Stimulated activated memory B cell treated with anti-CD40 and anti-IgM and Interleukin-4, amounts not matched to agents 10 μg/mL and 1 μg/mL and 100 μg/mL, for 72 hours (primary cell): ENCODE measurements at regions not wholly inside any gene's neighbourhood (a gene's known extent, or its start where the extent isn't known, plus 50 kb on each side); places are given as distances from the start of the nearest gene placed in this dataset.

Experiments used
- ATAC-seq: fragments of 150-1000 bp; cut with Tn5 transposase; 2 replicates; pipeline ENCODE4 v1.10.0; 2021
- H3K27ac Mint-ChIP-seq: one replicate; pipeline ENCODE4 v1.8.0; 2022; ENCODE audit warnings: mild to moderate bottlenecking, mixed read lengths
- H3K27me3 Mint-ChIP-seq: one replicate; pipeline ENCODE4 v1.8.0; 2022; ENCODE audit warnings: mixed read lengths
- H3K36me3 Mint-ChIP-seq: one replicate; pipeline ENCODE4 v1.8.0; 2022; ENCODE audit warnings: mixed read lengths
- H3K4me1 Mint-ChIP-seq: one replicate; pipeline ENCODE4 v1.8.0; 2022; ENCODE audit warnings: mixed read lengths
- H3K4me3 Mint-ChIP-seq: one replicate; pipeline ENCODE4 v1.8.0; 2022; ENCODE audit warnings: mild to moderate bottlenecking, moderate library complexity, mixed read lengths
- H3K9me3 Mint-ChIP-seq: one replicate; pipeline ENCODE4 v1.8.0; 2022; ENCODE audit warnings: mixed read lengths

DNA sequence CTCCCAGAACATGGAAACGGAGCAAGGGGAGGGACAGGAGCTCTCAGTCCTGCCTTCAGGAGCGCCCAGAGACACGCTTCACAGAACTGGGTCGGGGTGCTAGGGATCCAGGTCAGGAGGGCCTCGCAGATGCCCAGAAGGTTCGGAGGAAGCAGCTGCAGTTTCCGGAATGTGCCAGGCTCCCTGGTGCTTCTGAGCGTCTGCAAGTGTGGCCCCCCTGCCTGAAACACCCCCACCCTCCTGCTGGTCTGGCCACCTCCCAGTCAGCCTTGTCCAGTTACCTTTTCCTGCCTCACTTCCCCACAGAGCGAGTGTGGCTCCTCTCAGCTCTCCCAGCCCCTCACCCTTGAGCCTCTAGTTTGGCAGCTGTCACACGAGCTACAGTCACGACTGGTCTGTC is 88.3 kb upstream of the TAF1B start:
- Mint-ChIP-seq H3K27ac (no peak overlapping the region), H3K4me3 (no peak overlapping the region), H3K4me1 (peaks cover 31% of the 10 kb centered on the region), H3K27me3 (peaks cover 79% of the 10 kb centered on the region), H3K9me3 (no peaks in the 10 kb centered on the region), H3K36me3 (no peaks in the 10 kb centered on the region)
- no peak for ATAC-seq

DNA sequence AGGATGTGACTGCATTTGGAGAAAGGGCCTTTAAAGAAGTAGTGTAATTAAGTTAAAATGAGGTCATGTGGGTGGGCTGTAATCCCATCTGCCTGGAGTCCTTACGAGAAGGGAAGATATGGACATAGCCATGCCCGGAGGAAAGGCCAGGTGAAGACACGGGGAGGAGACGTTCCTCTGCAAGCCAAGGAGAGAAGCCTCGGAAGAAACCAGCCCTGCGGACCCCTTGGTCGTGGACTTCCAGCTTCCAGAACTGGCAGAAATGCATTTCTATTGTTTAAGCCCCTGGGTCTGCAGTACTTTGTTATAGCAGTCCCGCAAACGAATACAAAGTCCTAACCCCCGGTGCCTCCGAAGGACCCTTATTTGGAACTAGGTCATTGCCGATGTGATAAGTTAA is 87.6 kb upstream of the TAF1B start:
- Mint-ChIP-seq H3K27ac (no peak overlapping the region), H3K4me1 (peaks cover 32% of the 10 kb centered on the region), H3K27me3 (peaks cover 79% of the 10 kb centered on the region), H3K36me3 (no peaks in the 10 kb centered on the region), H3K9me3 (no peaks in the 10 kb centered on the region), H3K4me3 (no peak overlapping the region)
- no peak for ATAC-seq

DNA sequence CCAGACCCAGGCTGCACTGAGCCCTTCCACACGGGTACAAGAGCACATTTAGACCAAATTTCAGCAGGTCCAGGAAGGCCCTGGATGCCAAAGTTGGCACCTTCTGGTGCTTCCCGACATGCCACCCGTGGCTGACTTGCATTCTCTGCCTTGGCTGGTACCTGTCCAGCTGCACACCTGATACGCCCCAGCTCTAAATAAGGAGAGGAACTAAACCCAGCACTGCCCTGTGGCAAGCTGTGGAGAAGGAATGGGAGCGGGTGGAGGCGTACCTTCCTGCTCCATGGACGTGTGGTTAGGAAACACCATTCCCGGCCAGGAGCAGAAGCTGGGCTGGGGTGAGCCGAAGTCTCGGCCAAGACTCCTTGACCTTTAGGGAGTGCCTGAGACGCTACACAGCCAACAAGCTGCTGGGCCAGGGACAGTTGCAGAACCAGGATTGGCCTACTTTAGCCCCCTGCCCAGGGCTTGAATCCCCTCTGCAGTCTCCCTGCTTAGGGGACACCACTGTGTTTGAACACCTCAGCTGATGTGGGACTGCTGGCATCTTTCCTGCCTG is 86.5 kb upstream of the TAF1B start:
- no peak overlapping the region for H3K27ac Mint-ChIP-seq
- ATAC-seq: no peak
- H3K27me3 Mint-ChIP-seq: peaks cover 71% of the 10 kb centered on the region
- no peaks in the 10 kb centered on the region for H3K36me3 Mint-ChIP-seq
- no peaks in the 10 kb centered on the region for H3K9me3 Mint-ChIP-seq
- H3K4me1 Mint-ChIP-seq: peaks cover 38% of the 10 kb centered on the region
- no peak overlapping the region for H3K4me3 Mint-ChIP-seq

DNA sequence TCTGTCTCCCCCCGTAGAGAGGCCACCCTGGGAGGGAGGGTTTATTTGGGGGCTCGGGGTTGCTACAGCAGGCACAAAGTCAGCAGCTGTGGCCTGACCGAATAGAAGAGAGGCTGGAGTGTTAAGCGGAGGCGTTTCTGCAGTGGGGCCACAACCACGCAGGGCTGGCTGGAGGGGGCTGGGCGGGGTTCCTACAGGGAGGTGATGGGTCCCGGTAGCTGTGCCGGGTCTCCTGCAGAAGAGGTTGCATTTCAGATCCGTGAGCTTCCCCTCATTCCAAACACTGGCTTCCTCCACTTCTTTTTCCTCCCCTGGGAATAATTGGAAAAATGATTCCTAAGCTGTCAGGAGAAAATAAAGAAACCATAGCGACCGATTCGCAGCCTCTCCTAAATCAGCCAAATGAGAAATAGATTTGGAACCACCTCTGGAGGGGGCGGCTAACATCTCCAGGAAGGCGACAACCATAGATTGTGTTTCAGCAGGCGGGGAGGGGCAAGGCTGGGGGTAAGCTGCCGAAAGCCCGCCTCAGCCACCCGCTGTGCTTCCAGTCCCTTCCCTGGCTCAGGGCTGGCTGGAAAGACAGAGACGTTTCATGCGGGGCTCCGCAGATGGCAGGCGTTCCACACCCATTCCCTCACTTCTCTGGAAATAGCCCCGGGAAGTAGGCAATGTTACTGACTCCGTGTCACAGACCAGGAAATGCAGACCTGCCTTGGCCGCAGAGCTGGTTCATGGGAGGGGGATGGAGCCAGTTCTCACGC is 85.6 kb upstream of the TAF1B start:
- Mint-ChIP-seq H3K36me3 (no peaks in the 10 kb centered on the region), H3K27ac (no peak overlapping the region), H3K27me3 (peaks cover 62% of the 10 kb centered on the region), H3K4me3 (no peak overlapping the region), H3K4me1 (peaks cover 29% of the 10 kb centered on the region), H3K9me3 (no peaks in the 10 kb centered on the region)
- no peak for ATAC-seq

DNA sequence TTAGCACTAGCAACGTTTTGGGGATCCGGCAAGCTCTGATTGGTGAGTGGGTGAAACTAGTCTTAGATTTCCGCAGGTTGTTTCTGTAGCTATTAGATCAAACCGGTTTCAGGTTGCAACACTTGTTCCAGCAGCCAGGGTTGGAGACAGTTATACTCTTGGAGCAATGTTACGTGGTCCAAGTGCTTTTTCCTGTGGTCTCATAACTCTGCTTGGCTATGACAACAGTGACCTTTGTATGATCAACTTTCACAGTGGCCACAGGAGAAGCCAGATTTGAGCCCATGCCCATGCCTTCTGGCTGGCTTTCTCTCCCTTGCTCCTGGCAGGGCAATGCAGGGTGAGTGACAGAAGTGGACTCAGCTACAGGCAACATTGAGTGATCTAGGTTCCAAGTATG is 84.5 kb upstream of the TAF1B start:
- no peaks in the 10 kb centered on the region for H3K36me3 Mint-ChIP-seq

DNA sequence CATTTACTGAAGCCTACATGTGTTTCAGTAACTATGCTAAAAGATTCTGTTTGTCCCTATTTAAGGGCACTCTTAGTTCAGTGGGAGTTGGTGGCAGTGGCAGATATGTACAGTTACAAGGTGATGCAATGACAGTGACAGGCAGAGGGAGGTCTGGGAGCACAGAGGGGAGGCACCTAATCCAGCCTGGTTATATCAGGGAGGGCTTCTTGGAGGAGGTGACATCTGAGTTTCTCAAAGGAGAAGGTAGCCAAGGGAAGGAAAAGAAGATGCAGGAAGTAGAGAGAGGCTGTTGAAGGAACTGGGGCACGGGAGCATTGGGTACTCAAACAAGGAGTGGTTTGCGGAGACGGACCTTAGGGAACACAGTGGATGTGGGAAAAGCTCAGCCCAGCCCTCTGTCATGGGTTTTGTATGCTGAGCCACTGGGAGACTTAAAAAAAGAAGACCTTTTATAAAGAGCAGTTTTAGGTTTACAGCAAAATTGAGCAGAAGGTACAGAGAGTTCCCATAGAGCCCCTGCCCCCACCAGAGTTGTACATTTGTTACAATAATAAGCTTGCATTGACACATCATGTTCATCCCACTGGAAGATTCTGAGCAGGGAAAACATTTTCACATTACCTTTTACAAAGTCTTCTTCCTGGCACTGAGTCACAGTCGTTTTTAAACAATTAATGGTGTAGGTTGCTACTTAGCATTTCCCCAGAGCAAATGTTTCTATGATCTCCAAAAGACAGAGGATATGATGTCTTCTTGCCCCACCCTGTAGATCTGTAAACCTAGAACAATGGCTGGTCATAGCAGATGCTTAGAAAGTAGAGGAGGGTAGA is 83.0 kb upstream of the TAF1B start:
- no peak overlapping the region for H3K27ac Mint-ChIP-seq
- H3K4me1 Mint-ChIP-seq: peaks cover 27% of the 10 kb centered on the region
- no peaks in the 10 kb centered on the region for H3K9me3 Mint-ChIP-seq
- no peak for ATAC-seq
- no peaks in the 10 kb centered on the region for H3K36me3 Mint-ChIP-seq
- H3K4me3 Mint-ChIP-seq: no peak overlapping the region
- H3K27me3 Mint-ChIP-seq: peaks cover 36% of the 10 kb centered on the region

More for the DNA sequence above, 84.5 kb upstream of the TAF1B start:
- Mint-ChIP-seq H3K4me1 (peaks cover 24% of the 10 kb centered on the region), H3K27me3 (peaks cover 51% of the 10 kb centered on the region), H3K4me3 (no peak overlapping the region), H3K27ac (no peak overlapping the region), H3K9me3 (no peaks in the 10 kb centered on the region)
- ATAC-seq: no peak

DNA sequence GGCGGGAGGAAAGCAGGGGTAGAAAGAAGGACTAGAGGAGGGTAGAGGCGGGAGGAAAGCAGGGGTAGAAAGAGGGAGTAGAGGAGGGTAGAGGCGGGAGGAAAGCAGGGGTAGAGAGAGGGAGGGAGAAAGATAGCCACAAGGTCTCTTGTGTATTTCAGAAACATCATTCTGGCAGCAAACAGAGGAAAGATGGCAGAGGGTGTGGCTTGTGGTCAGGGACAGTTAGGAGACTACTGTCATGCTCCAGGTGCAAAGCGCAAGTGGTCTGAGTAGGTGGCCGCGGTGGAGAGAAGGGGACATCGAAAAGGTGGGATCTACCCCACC is 82.4 kb upstream of the TAF1B start:
- H3K27ac Mint-ChIP-seq: no peak overlapping the region
- H3K4me1 Mint-ChIP-seq: peaks cover 27% of the 10 kb centered on the region
- no peak overlapping the region for H3K4me3 Mint-ChIP-seq
- H3K27me3 Mint-ChIP-seq: peaks cover 30% of the 10 kb centered on the region
- ATAC-seq: no peak
- H3K9me3 Mint-ChIP-seq: no peaks in the 10 kb centered on the region
- H3K36me3 Mint-ChIP-seq: no peaks in the 10 kb centered on the region

DNA sequence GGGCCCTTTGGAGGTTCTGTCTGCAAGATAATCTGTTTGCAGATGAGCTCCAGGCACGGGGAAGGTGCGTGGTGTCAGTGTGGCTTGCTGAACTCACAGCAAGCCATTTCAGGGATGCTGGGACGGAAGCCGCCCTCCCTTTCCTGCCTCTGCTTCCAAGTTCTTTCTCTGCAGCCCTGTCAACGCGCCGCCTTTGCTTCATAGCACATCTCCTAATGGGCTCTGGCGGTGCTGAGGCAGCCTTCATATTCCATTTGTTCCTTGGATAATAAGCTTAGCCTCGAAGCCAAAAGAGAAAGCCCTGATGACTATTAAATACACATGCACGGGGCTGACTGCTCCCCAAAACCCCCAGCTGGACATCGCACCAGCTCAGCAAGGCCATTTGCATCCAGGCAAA is 81.7 kb upstream of the TAF1B start:
- H3K27ac Mint-ChIP-seq: no peak overlapping the region
- no peak for ATAC-seq
- no peak overlapping the region for H3K4me3 Mint-ChIP-seq
- H3K4me1 Mint-ChIP-seq: peaks cover 27% of the 10 kb centered on the region
- peaks cover 23% of the 10 kb centered on the region for H3K27me3 Mint-ChIP-seq
- H3K9me3 Mint-ChIP-seq: no peaks in the 10 kb centered on the region
- no peaks in the 10 kb centered on the region for H3K36me3 Mint-ChIP-seq

DNA sequence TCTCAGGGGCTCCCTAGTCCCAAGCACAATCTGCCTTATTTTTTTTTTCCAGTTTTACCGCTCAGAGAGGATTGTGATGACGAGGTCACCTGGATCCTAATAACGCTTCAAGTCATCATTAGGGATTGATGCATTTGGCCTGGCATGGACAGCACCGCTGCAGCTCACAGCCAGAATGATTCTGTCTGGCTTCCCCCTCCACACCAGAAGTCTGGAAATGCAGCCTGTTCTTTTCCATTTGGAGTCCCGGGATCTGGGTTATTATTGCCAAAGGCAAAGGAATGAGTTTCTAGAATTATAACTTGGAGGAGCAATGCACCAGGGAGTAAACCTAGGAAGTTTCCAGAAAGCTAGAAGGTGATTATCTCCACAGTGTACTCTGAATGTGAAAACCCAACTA is 81.1 kb upstream of the TAF1B start:
- peaks cover 27% of the 10 kb centered on the region for H3K4me1 Mint-ChIP-seq
- no peak for ATAC-seq
- H3K27ac Mint-ChIP-seq: no peak overlapping the region
- no peaks in the 10 kb centered on the region for H3K36me3 Mint-ChIP-seq
- no peaks in the 10 kb centered on the region for H3K9me3 Mint-ChIP-seq
- no peak overlapping the region for H3K4me3 Mint-ChIP-seq
- H3K27me3 Mint-ChIP-seq: peaks cover 17% of the 10 kb centered on the region

DNA sequence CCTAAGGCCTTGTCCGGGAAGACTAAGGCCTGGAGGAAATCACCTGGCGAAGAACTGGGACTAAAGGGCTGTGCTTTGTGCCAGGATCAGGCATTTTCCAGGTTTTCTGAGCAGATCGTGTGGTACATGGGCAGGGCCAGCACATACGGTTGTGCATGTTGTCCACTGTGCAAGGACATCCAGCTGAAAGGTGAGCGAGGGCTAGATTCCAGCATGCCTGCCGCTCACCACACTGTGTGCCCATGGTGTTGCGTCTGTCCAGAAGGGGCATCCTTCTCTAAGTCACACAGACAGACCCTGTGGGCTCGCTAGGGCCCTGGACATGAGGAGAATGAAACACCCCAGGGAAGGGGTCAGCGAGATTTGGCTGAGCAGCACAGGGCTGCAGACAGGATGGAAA is 80.3 kb upstream of the TAF1B start:
- Mint-ChIP-seq H3K27me3 (peaks cover 17% of the 10 kb centered on the region), H3K9me3 (no peaks in the 10 kb centered on the region), H3K4me3 (no peak overlapping the region), H3K36me3 (no peaks in the 10 kb centered on the region), H3K4me1 (peaks cover 32% of the 10 kb centered on the region), H3K27ac (no peak overlapping the region)
- ATAC-seq: no peak

DNA sequence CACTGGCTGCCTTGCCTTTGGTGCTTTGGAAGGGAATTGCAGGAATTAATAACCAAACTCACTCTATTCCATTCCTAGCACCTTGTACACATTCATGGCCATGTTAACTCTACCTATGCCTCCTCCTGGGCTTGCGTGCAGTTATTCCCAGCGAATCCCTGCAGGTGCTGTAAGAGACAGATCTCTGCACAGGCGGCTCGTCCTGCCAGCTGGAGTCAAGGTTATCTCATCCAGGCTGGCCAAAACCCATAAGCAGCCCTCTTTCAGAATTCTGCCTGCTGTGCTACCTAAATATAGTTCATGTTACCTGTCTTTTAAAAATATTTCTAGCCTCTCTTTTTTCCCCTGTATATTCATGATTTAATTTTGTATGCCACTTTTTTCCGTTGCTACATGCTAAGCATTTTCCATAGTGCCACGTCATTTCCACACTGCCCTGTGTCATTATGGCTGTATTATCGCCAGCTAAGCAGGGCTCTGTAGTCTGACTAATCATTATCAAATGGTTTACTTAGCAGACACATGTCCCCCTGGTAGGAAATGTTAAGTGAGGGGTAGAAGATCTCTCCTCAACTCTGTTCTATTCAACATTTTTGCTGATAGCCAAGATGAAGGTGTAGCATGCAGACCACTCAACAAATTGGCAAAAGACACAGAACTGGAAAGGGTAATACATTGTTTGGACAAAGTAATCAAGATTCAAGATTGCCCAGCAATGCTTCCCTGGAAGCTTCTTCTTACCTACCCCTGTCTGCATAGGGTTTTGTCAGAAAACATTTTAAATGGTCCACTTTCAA is 79.7 kb upstream of the TAF1B start:
- Mint-ChIP-seq H3K4me1 (peaks cover 38% of the 10 kb centered on the region), H3K36me3 (no peaks in the 10 kb centered on the region), H3K9me3 (no peaks in the 10 kb centered on the region), H3K27me3 (peaks cover 17% of the 10 kb centered on the region), H3K27ac (no peak overlapping the region), H3K4me3 (no peak overlapping the region)
- ATAC-seq: no peak

DNA sequence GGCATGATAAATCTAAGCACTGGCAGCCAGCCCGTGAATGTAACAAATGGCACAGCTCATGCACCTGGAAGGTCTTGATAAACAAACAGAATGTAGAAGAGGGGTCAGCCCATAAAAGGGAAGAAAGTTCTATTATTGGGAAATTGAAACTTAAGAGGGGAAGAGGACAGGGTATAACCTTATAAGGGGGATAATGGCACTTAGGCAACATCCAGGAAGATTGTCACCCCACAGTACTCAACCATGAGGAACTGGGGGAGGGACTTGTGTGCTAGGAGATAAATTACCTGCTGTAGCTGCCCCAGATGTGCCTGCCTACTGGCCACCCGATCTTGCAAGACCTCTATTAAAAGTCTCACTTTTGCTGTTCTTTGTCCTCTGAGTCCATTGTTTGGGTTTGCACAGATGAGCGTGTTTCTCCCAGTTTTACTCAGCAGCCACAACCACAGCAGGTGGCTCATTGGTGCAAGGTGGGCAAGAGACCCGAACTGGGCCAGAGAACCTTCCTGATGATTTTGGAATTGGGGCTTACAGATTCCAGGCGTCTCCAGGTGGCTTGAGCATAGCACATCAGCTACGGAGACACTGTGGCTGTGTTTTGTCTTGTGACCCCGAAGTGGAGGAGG is 79.0 kb upstream of the TAF1B start:
- H3K9me3 Mint-ChIP-seq: no peaks in the 10 kb centered on the region
- ATAC-seq: no peak
- no peak overlapping the region for H3K4me3 Mint-ChIP-seq
- peaks cover 19% of the 10 kb centered on the region for H3K27me3 Mint-ChIP-seq
- H3K4me1 Mint-ChIP-seq: peaks cover 45% of the 10 kb centered on the region
- H3K36me3 Mint-ChIP-seq: no peaks in the 10 kb centered on the region
- peak overlapping the region; percentile 10 for H3K27ac Mint-ChIP-seq

DNA sequence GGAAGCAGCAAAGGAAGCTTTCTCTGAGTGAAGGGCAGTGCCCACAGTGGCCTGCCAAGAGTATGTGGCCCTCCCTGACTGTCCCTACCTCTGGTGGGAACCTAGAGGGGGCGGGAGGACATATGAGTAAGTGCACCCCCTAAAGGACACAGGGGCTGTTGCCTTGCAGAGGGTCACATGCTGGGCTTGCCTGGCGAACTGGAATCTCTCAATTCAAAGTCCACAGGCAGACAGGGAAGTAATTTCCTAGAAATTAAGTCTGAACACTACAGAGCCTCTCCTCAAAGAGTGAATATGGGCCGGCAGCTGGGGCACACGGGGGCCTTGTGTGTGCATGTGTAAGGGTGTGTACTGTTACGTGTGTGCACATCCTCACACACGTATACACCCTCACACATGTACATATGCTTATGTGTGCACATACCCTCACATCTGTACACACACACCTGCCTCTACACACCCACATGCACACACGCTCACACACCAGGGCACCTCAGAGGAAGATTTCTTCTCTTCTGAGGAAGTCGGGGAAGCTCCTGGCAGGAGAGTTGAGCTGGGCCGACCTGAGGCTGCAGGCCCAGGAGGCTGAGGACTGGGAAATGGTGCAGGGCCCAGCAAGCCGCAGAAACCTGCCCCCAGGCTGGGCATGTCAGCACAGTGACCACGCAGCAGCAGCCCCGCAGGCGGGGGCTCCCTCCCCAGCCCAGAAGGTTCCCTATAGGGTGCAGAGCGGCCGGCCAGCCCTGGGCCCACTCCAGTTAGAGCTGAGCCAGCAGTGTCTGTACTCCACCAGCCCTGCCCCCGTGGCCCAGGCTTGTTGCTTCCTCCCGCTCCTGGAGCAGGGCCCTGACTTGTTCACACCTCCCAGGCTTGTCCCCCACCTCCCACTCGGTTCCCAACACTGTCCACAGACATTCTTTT is 77.4 kb upstream of the TAF1B start:
- Mint-ChIP-seq H3K9me3 (no peaks in the 10 kb centered on the region), H3K27ac (no peak overlapping the region), H3K4me3 (no peak overlapping the region), H3K27me3 (peaks cover 35% of the 10 kb centered on the region), H3K36me3 (no peaks in the 10 kb centered on the region), H3K4me1 (peaks cover 58% of the 10 kb centered on the region)
- ATAC-seq: no peak

DNA sequence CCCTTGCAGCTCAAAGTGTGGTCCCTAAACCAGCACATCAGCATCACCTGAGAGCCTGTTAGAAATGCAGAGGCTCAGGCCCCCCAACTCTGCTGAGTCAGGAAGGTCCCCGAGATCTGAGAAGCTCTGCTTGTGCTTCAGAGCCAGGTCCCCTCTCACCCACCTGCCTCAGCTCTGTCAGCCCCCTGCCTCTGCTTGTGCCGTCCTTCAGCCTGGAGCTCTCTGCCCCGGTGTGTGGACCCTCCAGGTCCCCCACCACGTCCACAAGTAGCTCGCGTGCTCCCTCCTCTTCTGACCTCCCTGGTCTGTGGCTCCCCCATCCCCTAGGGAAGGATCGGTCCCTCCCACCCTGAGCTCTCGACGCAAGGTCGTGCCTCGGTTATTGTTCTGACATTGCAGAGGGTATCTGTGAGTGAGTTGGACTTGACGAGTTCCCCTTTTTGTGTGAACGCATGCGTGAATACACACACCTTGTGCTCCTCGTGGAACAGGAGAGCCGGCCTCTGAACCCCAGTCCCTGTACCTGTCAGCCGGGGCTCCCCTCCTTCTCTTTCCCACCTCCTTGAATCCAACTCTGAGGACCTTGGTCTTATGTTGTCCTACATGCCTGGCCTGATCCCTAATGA is 75.5 kb upstream of the TAF1B start:
- Mint-ChIP-seq H3K27me3 (peaks cover 51% of the 10 kb centered on the region), H3K9me3 (no peaks in the 10 kb centered on the region), H3K27ac (peak overlapping the region; percentile 68), H3K36me3 (no peaks in the 10 kb centered on the region), H3K4me1 (peaks cover 55% of the 10 kb centered on the region), H3K4me3 (peak overlapping the region; percentile 4)
- peak; percentile 73 for ATAC-seq
